ENCODE measurements at regions not wholly inside any gene's neighbourhood (a gene's known extent, or its start where the extent isn't known, plus 50 kb on each side); places are given as distances from the start of the nearest gene placed in this dataset.
"Not testable (repeated sequence)": the region's sequence is repeated elsewhere in the genome, so short reads cannot be mapped to it uniquely, and the experiment has no call there.

DNA sequence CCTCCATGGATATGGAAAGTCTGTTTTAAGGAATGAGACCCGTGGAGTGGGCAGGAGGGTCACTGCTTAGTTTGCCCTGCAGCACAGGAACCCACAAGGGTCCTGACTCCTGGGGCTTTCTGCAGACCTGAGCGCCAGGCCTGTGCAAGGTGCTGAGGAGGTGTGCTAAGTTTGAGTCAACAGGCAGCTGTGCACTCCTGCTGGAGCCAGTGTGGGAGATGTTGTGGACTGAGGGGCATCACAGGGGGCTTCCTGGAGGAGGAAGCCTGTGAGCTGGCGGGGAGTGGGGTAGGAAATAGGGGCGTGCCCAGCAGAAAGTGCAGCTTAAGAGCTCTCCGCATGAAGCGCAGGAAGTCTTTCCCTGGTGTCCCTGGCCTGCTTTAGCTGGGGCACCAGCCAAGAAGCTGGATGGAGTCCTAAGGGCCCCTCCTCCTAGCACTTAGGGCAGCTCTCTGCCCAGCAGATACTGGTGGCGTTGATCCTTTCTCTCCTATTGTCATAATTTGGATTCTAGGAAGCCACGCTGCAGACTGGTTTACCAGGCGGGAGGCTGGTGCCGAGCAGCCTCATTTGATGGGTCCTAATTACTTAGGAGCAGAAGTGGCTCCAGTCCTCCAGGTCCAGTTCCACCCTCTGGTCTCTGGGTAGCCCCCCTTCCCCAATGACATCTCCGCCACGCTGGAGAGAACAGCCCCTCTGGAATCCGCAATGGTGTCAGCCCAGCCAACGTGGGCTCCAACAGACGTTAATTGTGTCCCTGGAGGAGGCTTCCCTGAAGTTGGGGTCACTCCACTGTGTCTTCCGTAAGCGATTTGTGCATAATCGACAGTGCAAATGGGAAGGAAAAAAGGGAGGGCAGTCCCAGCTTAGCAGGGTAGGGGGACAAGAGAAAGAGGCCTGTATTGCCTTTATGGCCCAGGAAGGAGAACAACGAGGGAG lies 309.2 kb downstream of the ZNF536 start:
- no peak overlapping the region for H3K4me2 ChIP-seq (ENCODE audit: low read depth, low read length)
- no peaks in the 10 kb centered on the region for H3F3A ChIP-seq (ENCODE audit: insufficient read depth, low read length)
- H3K4me3 ChIP-seq (ENCODE audit: low read length): no peak overlapping the region
- no peak for DNase-seq
- H3K79me2 ChIP-seq (ENCODE audit: low read length): no peaks in the 10 kb centered on the region
- H3K27ac ChIP-seq (ENCODE audit: low read length): no peak overlapping the region
- H3K9ac ChIP-seq (ENCODE audit: low read length): no peak overlapping the region
- H3K36me3 ChIP-seq (replicated peaks; ENCODE audit: insufficient read depth, low read length): no peaks in the 10 kb centered on the region
- H3K9me3 ChIP-seq (replicated peaks; ENCODE audit: insufficient read depth, low read length): no peaks in the 10 kb centered on the region
- H3K4me1 ChIP-seq (ENCODE audit: low read length): no peaks in the 10 kb centered on the region
- H4K20me1 ChIP-seq (ENCODE audit: insufficient read depth, low read length): no peaks in the 10 kb centered on the region
- H2AFZ ChIP-seq (ENCODE audit: low read length): no peak overlapping the region
- TF ChIP-seq, protein P1, sequence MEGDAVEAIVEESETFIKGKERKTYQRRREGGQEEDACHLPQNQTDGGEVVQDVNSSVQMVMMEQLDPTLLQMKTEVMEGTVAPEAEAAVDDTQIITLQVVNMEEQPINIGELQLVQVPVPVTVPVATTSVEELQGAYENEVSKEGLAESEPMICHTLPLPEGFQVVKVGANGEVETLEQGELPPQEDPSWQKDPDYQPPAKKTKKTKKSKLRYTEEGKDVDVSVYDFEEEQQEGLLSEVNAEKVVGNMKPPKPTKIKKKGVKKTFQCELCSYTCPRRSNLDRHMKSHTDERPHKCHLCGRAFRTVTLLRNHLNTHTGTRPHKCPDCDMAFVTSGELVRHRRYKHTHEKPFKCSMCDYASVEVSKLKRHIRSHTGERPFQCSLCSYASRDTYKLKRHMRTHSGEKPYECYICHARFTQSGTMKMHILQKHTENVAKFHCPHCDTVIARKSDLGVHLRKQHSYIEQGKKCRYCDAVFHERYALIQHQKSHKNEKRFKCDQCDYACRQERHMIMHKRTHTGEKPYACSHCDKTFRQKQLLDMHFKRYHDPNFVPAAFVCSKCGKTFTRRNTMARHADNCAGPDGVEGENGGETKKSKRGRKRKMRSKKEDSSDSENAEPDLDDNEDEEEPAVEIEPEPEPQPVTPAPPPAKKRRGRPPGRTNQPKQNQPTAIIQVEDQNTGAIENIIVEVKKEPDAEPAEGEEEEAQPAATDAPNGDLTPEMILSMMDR (IDR thresholded peaks at IDR 0.05; ENCODE audit: low read length): no peak
- TF ChIP-seq EZH2phosphoT487 (IDR thresholded peaks at IDR 0.05; ENCODE audit: low read length) (no peak), EZH2 (optimal IDR thresholded peaks at IDR 0.05; ENCODE audit: low read depth, low read length) (no peak)
- peaks cover 82% of the 10 kb centered on the region for H3K27me3 ChIP-seq (replicated peaks; ENCODE audit: insufficient read depth, low read length)
- no peaks in the 10 kb centered on the region for H3K9me2 ChIP-seq (replicated peaks; ENCODE audit: insufficient read depth, low read length)

DNA sequence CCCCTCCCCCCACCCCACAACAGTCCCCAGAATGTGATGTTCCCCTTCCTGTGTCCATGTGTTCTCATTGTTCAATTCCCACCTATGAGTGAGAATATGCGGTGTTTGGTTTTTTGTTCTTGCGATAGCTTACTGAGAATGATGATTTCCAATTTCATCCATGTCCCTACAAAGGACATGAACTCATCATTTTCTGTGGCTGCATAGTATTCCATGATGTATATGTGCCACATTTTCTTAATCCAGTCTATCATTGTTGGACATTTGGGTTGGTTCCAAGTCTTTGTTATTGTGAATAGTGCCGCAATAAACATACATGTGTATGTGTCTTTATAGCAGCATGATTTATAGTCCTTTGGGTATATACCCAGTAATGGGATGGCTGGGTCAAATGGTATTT lies 308.2 kb downstream of the ZNF536 start:
- not testable (repeated sequence) for H4K20me1 ChIP-seq (ENCODE audit: insufficient read depth, low read length); H3K27ac ChIP-seq (ENCODE audit: low read length); H3K36me3 ChIP-seq (replicated peaks; ENCODE audit: insufficient read depth, low read length); H3K9ac ChIP-seq (ENCODE audit: low read length); H3K4me3 ChIP-seq (ENCODE audit: low read length); H3K9me2 ChIP-seq (replicated peaks; ENCODE audit: insufficient read depth, low read length); H2AFZ ChIP-seq (ENCODE audit: low read length); H3F3A ChIP-seq (ENCODE audit: insufficient read depth, low read length); H3K4me2 ChIP-seq (ENCODE audit: low read depth, low read length); H3K4me1 ChIP-seq (ENCODE audit: low read length); DNase-seq; H3K79me2 ChIP-seq (ENCODE audit: low read length); H3K9me3 ChIP-seq (replicated peaks; ENCODE audit: insufficient read depth, low read length)
- peaks cover 82% of the 10 kb centered on the region for H3K27me3 ChIP-seq (replicated peaks; ENCODE audit: insufficient read depth, low read length)

DNA sequence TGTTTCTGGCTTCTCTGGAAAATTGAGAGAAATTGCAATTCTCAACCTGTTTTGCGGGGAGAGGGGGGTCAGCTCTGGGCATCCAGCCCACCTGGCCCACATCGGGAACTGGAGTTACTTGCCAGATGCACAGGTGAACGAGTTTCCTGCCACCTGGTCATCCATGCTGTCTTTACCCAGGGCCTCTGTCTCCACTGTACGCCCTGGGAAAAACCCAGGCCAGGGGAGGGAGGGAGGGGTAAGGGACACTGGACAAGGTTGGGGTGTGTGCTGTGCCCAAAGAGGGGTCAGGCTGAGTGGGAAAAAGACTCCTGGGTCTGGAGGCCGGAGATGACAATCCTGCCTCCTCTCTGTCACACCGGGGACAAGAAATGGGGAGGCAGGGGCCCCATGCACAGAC lies 307.6 kb downstream of the ZNF536 start:
- H3K4me1 ChIP-seq (ENCODE audit: low read length): no peaks in the 10 kb centered on the region
- no peaks in the 10 kb centered on the region for H3K9me3 ChIP-seq (replicated peaks; ENCODE audit: insufficient read depth, low read length)
- H3K79me2 ChIP-seq (ENCODE audit: low read length): no peaks in the 10 kb centered on the region
- H3K27ac ChIP-seq (ENCODE audit: low read length): no peak overlapping the region
- TF ChIP-seq EZH2phosphoT487 (IDR thresholded peaks at IDR 0.05; ENCODE audit: low read length) (no peak), EZH2 (optimal IDR thresholded peaks at IDR 0.05; ENCODE audit: low read depth, low read length) (no peak)
- TF ChIP-seq, protein P1 (IDR thresholded peaks at IDR 0.05; ENCODE audit: low read length): no peak
- no peaks in the 10 kb centered on the region for H3K36me3 ChIP-seq (replicated peaks; ENCODE audit: insufficient read depth, low read length)
- H3K9ac ChIP-seq (ENCODE audit: low read length): no peak overlapping the region
- H2AFZ ChIP-seq (ENCODE audit: low read length): no peak overlapping the region
- H3K4me3 ChIP-seq (ENCODE audit: low read length): no peak overlapping the region
- H3K9me2 ChIP-seq (replicated peaks; ENCODE audit: insufficient read depth, low read length): no peaks in the 10 kb centered on the region
- no peak overlapping the region for H3K4me2 ChIP-seq (ENCODE audit: low read depth, low read length)
- H3F3A ChIP-seq (ENCODE audit: insufficient read depth, low read length): no peaks in the 10 kb centered on the region
- H4K20me1 ChIP-seq (ENCODE audit: insufficient read depth, low read length): no peaks in the 10 kb centered on the region
- peaks cover 82% of the 10 kb centered on the region for H3K27me3 ChIP-seq (replicated peaks; ENCODE audit: insufficient read depth, low read length)
- DNase-seq: no peak

DNA sequence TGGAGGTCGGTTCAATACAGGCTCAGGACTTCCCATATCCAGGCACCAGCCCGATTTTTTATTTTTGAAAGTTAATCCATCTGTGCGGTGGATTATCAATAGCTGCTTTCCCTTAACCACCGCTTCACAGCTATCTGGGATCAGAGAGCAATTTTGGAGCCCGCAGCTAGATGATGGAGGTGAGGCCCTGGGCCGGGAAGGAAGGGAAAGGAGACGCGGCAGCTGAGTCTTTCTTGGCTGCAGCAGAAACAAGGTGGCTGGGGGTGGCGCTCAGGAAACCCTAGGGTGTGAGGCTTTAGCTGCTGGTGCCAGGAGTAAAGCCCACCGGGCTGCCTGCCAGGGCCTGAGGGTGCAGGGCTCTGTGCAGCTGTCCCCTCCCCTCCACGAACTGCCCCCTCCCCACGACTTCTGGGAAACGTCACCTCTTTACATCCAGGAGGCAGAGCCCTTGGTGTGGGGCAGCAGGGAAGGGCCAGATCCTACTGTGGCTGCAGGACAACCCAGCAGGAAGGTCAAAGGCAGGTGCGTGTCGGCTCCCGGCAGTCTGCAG lies 307.0 kb downstream of the ZNF536 start:
- TF ChIP-seq EZH2phosphoT487 (IDR thresholded peaks at IDR 0.05; ENCODE audit: low read length) (no peak), EZH2 (optimal IDR thresholded peaks at IDR 0.05; ENCODE audit: low read depth, low read length) (no peak)
- TF ChIP-seq, protein P1 (IDR thresholded peaks at IDR 0.05; ENCODE audit: low read length): no peak
- no peaks in the 10 kb centered on the region for H3K9me3 ChIP-seq (replicated peaks; ENCODE audit: insufficient read depth, low read length)

More for the DNA sequence above, 307.0 kb downstream of the ZNF536 start:
- no peaks in the 10 kb centered on the region for H4K20me1 ChIP-seq (ENCODE audit: insufficient read depth, low read length)
- no peaks in the 10 kb centered on the region for H3F3A ChIP-seq (ENCODE audit: insufficient read depth, low read length)
- no peak overlapping the region for H3K4me3 ChIP-seq (ENCODE audit: low read length)
- no peaks in the 10 kb centered on the region for H3K79me2 ChIP-seq (ENCODE audit: low read length)
- H3K36me3 ChIP-seq (replicated peaks; ENCODE audit: insufficient read depth, low read length): no peaks in the 10 kb centered on the region
- no peaks in the 10 kb centered on the region for H3K4me1 ChIP-seq (ENCODE audit: low read length)
- H3K9ac ChIP-seq (ENCODE audit: low read length): no peak overlapping the region
- DNase-seq: no peak
- H3K27me3 ChIP-seq (replicated peaks; ENCODE audit: insufficient read depth, low read length): peaks cover 82% of the 10 kb centered on the region
- no peak overlapping the region for H2AFZ ChIP-seq (ENCODE audit: low read length)
- H3K27ac ChIP-seq (ENCODE audit: low read length): no peak overlapping the region
- no peaks in the 10 kb centered on the region for H3K9me2 ChIP-seq (replicated peaks; ENCODE audit: insufficient read depth, low read length)
- no peak overlapping the region for H3K4me2 ChIP-seq (ENCODE audit: low read depth, low read length)

All from MM.1S (cell line).